Kidney (tissue), 13 donors: ENCODE measurements at regions not wholly inside any gene's neighbourhood (a gene's known extent, or its start where the extent isn't known, plus 50 kb on each side); places are given as distances from the start of the nearest gene placed in this dataset.

Source experiments
- DNase-seq, 5 donors: peaks; one replicate each; pipeline ENCODE4 v3.0.0-alpha.2; 2013 to 2020
- FAIRE-seq: peaks from 2 replicates; lab custom pipeline; 2012; peaks lifted over from hg19 to GRCh38; lab: Jason Lieb, UNC
- H3K27ac ChIP-seq, 2 donors: one replicate each; pipeline ENCODE4 v1.7.0; 2013; ENCODE audit warnings: low read depth in 2 of 2, low read length in 2 of 2, inconsistent platforms in 1 of 2
- H3K27me3 ChIP-seq: one replicate; pipeline ENCODE4 v1.7.1; 2013; ENCODE audit warnings: low read length, inconsistent platforms; ENCODE audit not compliant: control insufficient read depth, insufficient read depth
- H3K36me3 ChIP-seq, 3 donors: one replicate each; pipeline versions ENCODE4 v1.7.0 to v1.7.1; 2013; ENCODE audit warnings: low read length in 3 of 3, control low read depth in 1 of 3, inconsistent platforms in 1 of 3; ENCODE audit not compliant: insufficient read depth in 3 of 3, control insufficient read depth in 2 of 3
- H3K4me1 ChIP-seq, 3 donors: one replicate each; pipeline versions ENCODE4 v1.7.0 to v1.7.1; 2013; ENCODE audit warnings: low read length in 3 of 3, inconsistent platforms in 1 of 3, low read depth in 1 of 3; ENCODE audit not compliant: control insufficient read depth in 2 of 3, insufficient read depth in 2 of 3
- H3K4me3 ChIP-seq, 3 donors: one replicate each; pipeline versions ENCODE4 v1.7.0 to v1.8.1; 2013; ENCODE audit warnings: low read length in 3 of 3, control low read depth in 1 of 3, inconsistent platforms in 1 of 3
- H3K9ac ChIP-seq, 3 donors: one replicate each; pipeline versions ENCODE4 v1.7.0 to v1.7.1; 2013; ENCODE audit warnings: low read length in 3 of 3, control low read depth in 1 of 3, inconsistent platforms in 1 of 3
- H3K9me3 ChIP-seq, 3 donors: one replicate each; pipeline versions ENCODE4 v1.7.0 to v1.7.1; 2013; ENCODE audit warnings: low read length in 3 of 3, control low read depth in 1 of 3, inconsistent platforms in 1 of 3; ENCODE audit not compliant: control insufficient read depth in 2 of 3, insufficient read depth in 1 of 3
- CTCF ChIP-seq: IDR thresholded peaks from 3 replicates; pipeline ENCODE4 v1.5.1; 2012; ENCODE audit warnings: mild to moderate bottlenecking, moderate library complexity, borderline replicate concordance; ENCODE audit not compliant: insufficient read depth; ENCODE audit errors: extremely low read depth
- intact Hi-C: fragments of 100-400 bp; cut with DNase I; formaldehyde crosslinking; loops from one replicate; pipeline ENCODE4 v1.11.1; 2022
- donor health status: control.
- donor health status: control.
- donor health status: control.
- donor health status: control.
- donor health status: control.
- donor health status: DM: yes; HTN: yes; CAD: no.
- donor health status: Normal renal cell carcinoma (clear cell type).

GRCh38 chr1:181187337-181188126 is 99.0 kb downstream of the IER5 start:
- Histone ChIP-seq H3K4me1 (no peaks in the 10 kb centered on the region), H3K9ac (no peak overlapping the region), H3K27me3 (no peaks in the 10 kb centered on the region), H3K36me3 (no peaks in the 10 kb centered on the region), H3K9me3 (no peaks in the 10 kb centered on the region), H3K4me3 (no peak overlapping the region), H3K27ac (no peak overlapping the region)
- no peak for TF ChIP-seq CTCF
- DNase-seq (no peak), FAIRE-seq (no peak)
- intact Hi-C loops, result no loop called here

GRCh38 chr1:181189245-181189644 is 100.7 kb downstream of the IER5 start:
- intact Hi-C loops, result no loop called here
- no peaks in the 10 kb centered on the region for H3K36me3 ChIP-seq

GRCh38 chr1:181189691-181190363 is 101.3 kb downstream of the IER5 start:
- peak; percentile 99 for TF ChIP-seq CTCF
- Histone ChIP-seq H3K27me3 (no peaks in the 10 kb centered on the region), H3K4me1 (no peaks in the 10 kb centered on the region), H3K36me3 (no peaks in the 10 kb centered on the region), H3K27ac (no peak overlapping the region), H3K9ac (peak overlapping the region in 1 of 3 donors; percentile 19), H3K4me3 (no peak overlapping the region), H3K9me3 (no peaks in the 10 kb centered on the region)
- DNase-seq (peak; percentile 70 to 84 (median 77)), FAIRE-seq (no peak)
- intact Hi-C loops, result loop anchor here (5.0 kb wide), 1 partner anchor 232 kb away; no protein-coding TSS in a partner anchor

More at GRCh38 chr1:181189245-181189644, 100.7 kb downstream of the IER5 start:
- H3K4me1 ChIP-seq, result no peaks in the 10 kb centered on the region
- TF ChIP-seq CTCF, result no peak
- no peak overlapping the region for H3K4me3 ChIP-seq
- no peak for DNase-seq
- no peak overlapping the region for H3K27ac ChIP-seq
- no peak overlapping the region for H3K9ac ChIP-seq
- no peak for FAIRE-seq
- H3K27me3 ChIP-seq, result no peaks in the 10 kb centered on the region
- no peaks in the 10 kb centered on the region for H3K9me3 ChIP-seq
